ENCODE measurements at regions not wholly inside any gene's neighbourhood (a gene's known extent, or its start where the extent isn't known, plus 50 kb on each side); places are given as distances from the start of the nearest gene placed in this dataset.

DNA sequence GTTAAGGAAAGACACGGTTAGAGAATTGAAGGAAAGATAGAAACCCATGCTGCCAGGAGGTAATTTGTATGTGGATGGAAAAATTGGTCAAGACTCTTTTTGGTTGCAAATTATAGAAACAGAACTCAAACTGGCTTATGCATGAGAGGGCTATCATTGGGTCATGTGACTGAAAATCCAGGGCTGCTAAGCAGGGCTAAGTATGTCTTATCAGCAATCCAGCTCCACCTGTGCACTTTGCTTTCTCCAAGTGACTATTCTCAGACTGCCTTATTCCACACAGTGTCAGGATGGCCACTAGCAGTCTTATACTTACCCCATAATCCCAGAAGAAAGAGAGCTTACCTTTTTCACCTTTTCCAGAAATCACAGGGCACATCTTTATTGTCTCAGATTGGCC, 113.5 kb downstream of the CBLN1 start:
- no peak overlapping the region for H2AFZ ChIP-seq
- H3K79me2 ChIP-seq = no peaks in the 10 kb centered on the region
- no peaks in the 10 kb centered on the region for H4K20me1 ChIP-seq (ENCODE audit: insufficient read depth, poor library complexity, severe bottlenecking)
- peaks cover 8% of the 10 kb centered on the region for H3K27me3 ChIP-seq
- H3K36me3 ChIP-seq (replicated peaks; ENCODE audit: insufficient read depth, low read depth) = no peaks in the 10 kb centered on the region
- no peaks in the 10 kb centered on the region for H3K4me1 ChIP-seq (ENCODE audit: insufficient read depth)
- 88% methylated on average over 1 of the region's 1 CpG for WGBS (ENCODE audit: low lambda C conversion rate, missing lambda C conversion rate)
- no peaks in the 10 kb centered on the region for H3K9me2 ChIP-seq (replicated peaks; ENCODE audit: insufficient read depth)
- DNase-seq (ENCODE audit: low spot score) = peak; percentile 27
- H3K27ac ChIP-seq = no peak overlapping the region
- TF ChIP-seq EZH2phosphoT487 (IDR thresholded peaks at IDR 0.05; ENCODE audit: low read depth, severe bottlenecking, unreplicated experiment) (no peak), EZH2 (IDR thresholded peaks at IDR 0.05; ENCODE audit: borderline replicate concordance) (no peak)
- TF ChIP-seq, protein P1, sequence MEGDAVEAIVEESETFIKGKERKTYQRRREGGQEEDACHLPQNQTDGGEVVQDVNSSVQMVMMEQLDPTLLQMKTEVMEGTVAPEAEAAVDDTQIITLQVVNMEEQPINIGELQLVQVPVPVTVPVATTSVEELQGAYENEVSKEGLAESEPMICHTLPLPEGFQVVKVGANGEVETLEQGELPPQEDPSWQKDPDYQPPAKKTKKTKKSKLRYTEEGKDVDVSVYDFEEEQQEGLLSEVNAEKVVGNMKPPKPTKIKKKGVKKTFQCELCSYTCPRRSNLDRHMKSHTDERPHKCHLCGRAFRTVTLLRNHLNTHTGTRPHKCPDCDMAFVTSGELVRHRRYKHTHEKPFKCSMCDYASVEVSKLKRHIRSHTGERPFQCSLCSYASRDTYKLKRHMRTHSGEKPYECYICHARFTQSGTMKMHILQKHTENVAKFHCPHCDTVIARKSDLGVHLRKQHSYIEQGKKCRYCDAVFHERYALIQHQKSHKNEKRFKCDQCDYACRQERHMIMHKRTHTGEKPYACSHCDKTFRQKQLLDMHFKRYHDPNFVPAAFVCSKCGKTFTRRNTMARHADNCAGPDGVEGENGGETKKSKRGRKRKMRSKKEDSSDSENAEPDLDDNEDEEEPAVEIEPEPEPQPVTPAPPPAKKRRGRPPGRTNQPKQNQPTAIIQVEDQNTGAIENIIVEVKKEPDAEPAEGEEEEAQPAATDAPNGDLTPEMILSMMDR (IDR thresholded peaks at IDR 0.05; ENCODE audit: poor library complexity) = no peak
- H3K4me2 ChIP-seq = no peak overlapping the region
- no peak overlapping the region for H3K4me3 ChIP-seq
- H3K9me3 ChIP-seq (ENCODE audit: low read depth) = no peaks in the 10 kb centered on the region

DNA sequence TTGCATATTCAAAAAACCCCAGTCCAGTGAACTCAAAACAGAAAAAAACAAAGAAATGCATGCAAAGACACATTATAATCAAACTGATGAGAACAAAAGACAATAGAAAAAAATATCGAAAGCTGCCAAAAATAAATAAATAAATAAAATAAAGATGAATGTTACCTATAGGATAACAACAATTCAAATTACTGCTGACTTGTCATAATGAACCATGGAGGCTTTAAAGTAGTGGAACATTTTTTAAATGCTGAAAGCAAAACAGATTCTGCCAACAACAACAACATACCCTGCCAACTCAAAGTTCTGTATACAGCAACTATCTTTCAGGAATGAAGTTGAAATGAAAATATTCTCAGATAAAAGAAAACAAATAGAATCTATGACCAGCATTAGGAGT, 116.6 kb downstream of the CBLN1 start:
- H3K36me3 ChIP-seq (replicated peaks; ENCODE audit: insufficient read depth, low read depth) = no peaks in the 10 kb centered on the region
- no peaks in the 10 kb centered on the region for H4K20me1 ChIP-seq (ENCODE audit: insufficient read depth, poor library complexity, severe bottlenecking)
- H3K4me3 ChIP-seq = no peak overlapping the region
- TF ChIP-seq, protein P1 (IDR thresholded peaks at IDR 0.05; ENCODE audit: poor library complexity) = no peak
- TF ChIP-seq EZH2phosphoT487 (IDR thresholded peaks at IDR 0.05; ENCODE audit: low read depth, severe bottlenecking, unreplicated experiment) (no peak), EZH2 (IDR thresholded peaks at IDR 0.05; ENCODE audit: borderline replicate concordance) (no peak)
- WGBS (ENCODE audit: low lambda C conversion rate, missing lambda C conversion rate) = 91% methylated on average over 1 of the region's 1 CpG
- no peak for DNase-seq (ENCODE audit: low spot score)
- H3K9me3 ChIP-seq (ENCODE audit: low read depth) = no peaks in the 10 kb centered on the region
- no peak overlapping the region for H3K4me2 ChIP-seq
- H3K27ac ChIP-seq = no peak overlapping the region
- H3K9me2 ChIP-seq (replicated peaks; ENCODE audit: insufficient read depth) = no peaks in the 10 kb centered on the region
- no peak overlapping the region for H2AFZ ChIP-seq
- peaks cover 8% of the 10 kb centered on the region for H3K27me3 ChIP-seq
- H3K79me2 ChIP-seq = no peaks in the 10 kb centered on the region
- H3K4me1 ChIP-seq (ENCODE audit: insufficient read depth) = no peaks in the 10 kb centered on the region

DNA sequence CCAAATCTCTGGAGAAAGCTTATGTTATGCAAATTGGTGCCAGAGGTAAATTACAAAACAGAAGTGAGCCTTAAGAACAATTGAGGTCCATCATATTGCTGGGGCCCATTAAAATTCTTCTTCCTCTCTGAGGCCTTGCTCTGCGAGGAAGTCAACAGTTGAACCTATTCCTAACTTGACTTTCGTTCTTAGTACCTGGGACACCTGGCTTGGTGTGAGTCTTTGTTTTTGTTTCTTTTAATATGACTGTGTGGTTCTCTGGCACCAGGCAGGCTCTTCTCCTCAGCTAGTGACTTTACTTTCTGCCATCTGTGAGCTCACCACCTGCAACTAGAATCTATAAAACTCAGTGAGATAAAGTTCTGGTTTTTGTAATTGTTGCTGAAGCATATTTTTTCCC, 120.4 kb downstream of the CBLN1 start:
- TF ChIP-seq, protein P1 (IDR thresholded peaks at IDR 0.05; ENCODE audit: poor library complexity) = no peak
- TF ChIP-seq EZH2phosphoT487 (IDR thresholded peaks at IDR 0.05; ENCODE audit: low read depth, severe bottlenecking, unreplicated experiment) (no peak), EZH2 (IDR thresholded peaks at IDR 0.05; ENCODE audit: borderline replicate concordance) (no peak)
- Histone ChIP-seq H3K79me2 (no peaks in the 10 kb centered on the region), H3K4me3 (no peak overlapping the region)

More for the DNA sequence above, 120.4 kb downstream of the CBLN1 start:
- no peak for DNase-seq (ENCODE audit: low spot score)
- Histone ChIP-seq H3K4me2 (no peak overlapping the region), H3K27me3 (peaks cover 3% of the 10 kb centered on the region), H3K27ac (no peak overlapping the region), H3K36me3 (replicated peaks; ENCODE audit: insufficient read depth, low read depth) (no peaks in the 10 kb centered on the region), H3K9me3 (ENCODE audit: low read depth) (no peaks in the 10 kb centered on the region), H3K9me2 (replicated peaks; ENCODE audit: insufficient read depth) (no peaks in the 10 kb centered on the region), H2AFZ (no peak overlapping the region), H3K4me1 (ENCODE audit: insufficient read depth) (no peaks in the 10 kb centered on the region), H4K20me1 (ENCODE audit: insufficient read depth, poor library complexity, severe bottlenecking) (no peaks in the 10 kb centered on the region)
- 93% methylated on average over 2 of the region's 2 CpGs for WGBS (ENCODE audit: low lambda C conversion rate, missing lambda C conversion rate)

All from hepatocyte (in vitro differentiated cells).